GM21528 (cell line): ENCODE measurements at regions not wholly inside any gene's neighbourhood (a gene's known extent, or its start where the extent isn't known, plus 50 kb on each side); places are given as distances from the start of the nearest gene placed in this dataset.
"Not testable (repeated sequence)": the region's sequence is repeated elsewhere in the genome, so short reads cannot be mapped to it uniquely, and the experiment has no call there.

Experiments
- ATAC-seq: cut with Tn5 transposase; IDR thresholded peaks from one replicate; pipeline ENCODE4 v1.9.1; 2021; ENCODE audit warnings: mild to moderate bottlenecking, moderate library complexity; ENCODE audit not compliant: unreplicated experiment, low FRiP score

DNA sequence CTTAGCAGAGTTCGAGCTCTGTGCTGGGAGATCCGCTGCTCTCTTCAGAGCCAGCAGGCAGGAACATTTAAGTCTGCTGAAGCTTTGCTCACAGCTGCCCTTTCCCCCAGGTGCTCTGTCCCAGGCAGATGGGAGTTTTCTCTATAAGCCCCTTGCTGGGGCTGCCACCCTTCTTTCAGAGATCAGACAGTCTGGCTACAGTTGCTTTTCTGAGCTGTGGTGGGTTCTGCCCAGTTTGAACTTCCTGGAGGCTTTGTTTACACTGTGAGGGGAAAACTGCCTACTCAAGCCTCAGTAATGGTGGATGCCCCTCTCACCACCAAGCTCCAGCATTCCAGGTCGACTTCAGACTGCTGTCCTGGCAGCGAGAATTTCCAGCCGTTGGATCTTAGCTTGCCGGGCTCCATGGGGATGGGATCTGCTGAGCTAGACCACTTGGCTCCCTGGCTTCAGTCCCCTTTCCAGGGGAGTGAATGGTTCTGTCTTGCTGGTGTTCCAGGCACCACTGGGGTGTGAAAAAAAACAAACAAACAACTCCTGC lies 222.7 kb downstream of the UTRN start:
- not testable (repeated sequence) for ATAC-seq

DNA sequence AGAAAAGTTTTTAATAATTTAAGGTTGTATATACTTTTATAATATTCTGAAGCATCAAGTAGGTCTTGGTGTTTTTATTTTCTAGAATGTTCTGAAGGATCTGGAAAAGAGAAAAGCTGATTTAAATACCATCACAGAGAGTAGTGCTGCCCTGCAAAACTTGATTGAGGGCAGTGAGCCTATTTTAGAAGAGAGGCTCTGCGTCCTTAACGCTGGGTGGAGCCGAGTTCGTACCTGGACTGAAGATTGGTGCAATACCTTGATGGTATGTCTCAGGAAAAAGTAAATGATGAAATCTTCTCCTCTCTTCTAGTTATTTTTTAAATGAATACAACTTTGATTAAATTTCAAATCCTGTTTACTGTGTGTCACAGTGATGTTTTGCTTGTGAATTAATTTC lies 225.7 kb downstream of the UTRN start:
- no peak for ATAC-seq

DNA sequence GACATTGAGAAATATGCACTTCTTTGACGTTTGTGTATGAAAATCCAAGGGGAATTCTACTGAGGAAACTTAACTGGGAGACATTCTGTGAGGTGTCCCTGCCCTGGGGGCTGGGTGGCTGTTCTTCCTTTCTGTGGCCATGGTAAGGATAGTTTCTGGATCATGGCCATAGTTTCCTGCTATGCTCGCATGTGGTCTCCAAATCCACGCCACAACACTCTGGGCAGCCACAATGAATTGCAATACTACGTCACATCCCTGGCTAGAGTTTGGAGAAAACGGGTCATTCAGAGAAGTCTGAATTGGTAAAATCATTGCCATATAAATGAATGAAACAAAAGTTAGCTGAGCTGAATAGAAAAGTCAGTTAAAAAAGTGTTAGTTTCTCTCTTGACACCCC lies 230.6 kb downstream of the UTRN start:
- no peak for ATAC-seq

DNA sequence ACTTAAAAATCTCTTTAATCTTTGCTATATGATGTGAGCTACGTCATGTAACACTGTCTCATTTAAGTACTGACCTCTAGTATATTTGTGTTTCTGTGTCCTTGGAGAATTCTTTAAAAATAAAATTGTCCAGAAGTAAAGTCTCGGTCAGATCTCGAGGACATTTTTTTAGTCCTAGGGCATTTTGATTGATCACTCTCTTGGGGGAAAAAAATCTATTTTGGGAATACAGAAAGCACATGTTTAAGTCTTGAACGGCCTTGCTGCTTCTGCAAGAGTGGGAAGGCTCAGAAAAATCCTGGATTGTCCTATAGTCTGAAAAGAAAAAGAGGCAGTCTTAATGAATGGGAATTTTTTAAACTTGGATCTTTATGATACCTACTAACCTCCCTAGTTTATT lies 234.3 kb downstream of the UTRN start:
- no peak for ATAC-seq

DNA sequence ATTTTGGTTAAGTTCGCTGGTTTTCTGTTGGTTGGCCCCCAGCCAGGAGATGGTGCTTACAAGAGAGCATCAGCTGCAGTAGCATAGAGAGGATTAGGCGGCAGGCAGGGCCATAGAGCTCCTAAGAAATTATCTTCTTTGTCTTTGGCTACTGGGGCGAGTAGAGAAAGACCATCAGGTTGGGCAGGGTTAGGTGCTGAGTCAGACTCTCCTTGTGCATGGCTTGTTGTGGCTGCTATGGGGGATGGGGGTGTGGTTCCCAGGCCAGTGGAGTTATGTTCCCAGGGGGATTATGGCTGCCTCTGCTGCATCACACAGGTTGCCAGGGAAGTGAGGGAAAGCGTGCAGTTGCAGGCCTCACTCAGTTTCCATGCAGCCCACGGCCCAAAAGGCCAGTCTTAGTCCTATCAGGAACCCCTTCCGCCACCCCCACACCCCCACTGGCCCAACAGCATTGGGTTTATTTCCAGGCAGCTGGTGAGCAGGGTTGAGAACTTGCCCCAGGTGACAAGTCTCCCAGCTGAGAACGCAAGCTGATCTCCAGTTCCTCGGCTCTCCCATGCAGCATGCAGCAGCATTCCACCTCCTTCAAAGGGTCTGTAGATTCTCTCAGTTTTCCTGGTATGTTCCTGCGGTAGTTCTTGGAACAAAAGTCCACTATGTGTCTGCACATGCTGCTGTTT lies 243.7 kb downstream of the UTRN start:
- no peak for ATAC-seq

DNA sequence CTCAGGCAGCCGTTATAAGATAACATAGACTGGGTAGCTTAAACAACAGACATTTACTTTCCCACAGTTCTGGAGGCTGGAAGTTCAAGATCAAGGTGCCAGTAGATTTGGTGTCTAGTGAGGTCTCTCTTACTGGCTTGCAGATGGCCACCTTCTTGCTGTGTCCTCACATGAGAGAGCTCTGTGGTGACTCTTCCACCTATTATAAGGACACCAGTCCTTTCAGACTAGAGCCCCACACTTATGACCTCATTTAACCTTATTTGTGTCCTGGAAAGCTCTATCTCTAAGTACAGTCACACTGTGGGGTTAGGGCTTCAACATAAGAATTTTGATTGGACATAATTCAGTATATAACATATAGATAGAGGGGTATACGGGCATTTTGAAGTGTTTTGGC lies 245.0 kb downstream of the UTRN start:
- no peak for ATAC-seq

DNA sequence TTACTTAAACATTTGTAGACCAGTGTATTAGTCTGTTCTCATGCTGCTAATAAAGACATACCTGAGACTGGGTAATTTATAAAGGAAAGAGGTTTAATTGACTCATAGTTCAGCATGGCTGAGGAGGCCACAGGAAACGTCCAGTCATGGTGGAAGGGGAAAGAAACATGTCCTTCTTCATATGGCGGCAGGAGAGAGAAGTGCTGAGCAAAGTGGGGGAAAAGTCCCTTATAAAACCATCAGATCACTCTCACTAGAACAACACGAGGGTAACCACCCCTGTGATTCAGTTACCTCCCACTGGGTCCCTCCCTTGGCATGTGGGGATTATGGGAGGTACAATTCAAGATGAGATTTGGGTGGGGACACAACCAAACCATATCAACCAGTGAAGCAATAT lies 247.1 kb downstream of the UTRN start:
- not testable (repeated sequence) for ATAC-seq

DNA sequence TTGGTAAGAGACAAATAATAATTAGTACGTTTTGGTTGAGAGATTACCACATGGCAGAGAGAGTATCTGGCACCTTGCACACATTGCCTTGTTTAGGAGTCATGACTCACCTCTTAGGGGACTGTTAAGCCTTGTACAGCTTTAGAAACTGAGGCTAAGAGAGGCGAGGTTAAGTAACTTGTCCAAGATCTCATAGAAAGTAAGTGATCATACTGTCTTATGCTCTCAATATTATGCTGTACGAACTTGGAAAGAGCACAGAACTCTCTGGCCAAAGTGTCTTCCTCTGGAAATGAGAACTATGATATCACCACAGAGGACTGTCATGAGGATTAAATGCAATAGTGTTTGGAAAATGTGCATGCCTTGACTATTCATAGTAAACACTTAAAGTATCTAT lies 249.0 kb downstream of the UTRN start:
- no peak for ATAC-seq

DNA sequence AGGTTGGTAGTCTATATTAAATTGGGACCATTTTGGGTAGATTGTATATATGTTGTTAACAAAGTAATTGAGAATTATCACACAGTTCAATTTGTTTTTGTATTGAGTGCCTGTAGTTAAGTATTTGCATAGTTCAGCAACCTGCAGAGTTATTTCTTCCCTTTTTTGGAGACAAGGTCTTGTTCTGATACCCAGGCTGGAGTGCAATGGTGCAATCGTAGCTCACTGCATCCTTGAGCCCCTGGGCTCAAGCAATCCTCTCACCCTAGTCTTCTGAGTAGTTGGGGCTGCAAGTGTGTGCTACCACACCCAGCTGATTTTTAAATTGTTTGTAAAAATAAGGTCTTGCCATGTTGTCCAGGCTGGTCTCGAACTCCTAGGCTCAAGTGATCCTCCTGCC lies 250.5 kb downstream of the UTRN start:
- no peak for ATAC-seq

DNA sequence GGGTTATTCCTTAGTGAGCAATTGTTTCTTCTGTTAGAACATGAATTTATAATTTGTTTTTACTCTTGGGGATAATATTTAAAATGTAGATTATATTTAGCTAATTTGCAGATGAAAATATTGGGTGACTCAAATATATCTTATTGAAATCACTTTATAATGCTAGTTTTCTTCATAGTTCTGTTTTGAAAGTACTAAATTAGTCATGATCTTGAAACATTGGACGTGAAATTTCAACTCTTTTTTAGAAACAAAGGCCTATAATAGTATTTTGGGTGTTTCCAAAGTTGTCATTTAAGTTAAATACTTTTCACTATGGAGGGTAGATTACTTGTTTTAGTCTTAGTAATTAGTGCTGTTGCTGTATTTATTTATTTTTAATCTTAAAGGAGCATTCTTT lies 250.9 kb downstream of the UTRN start:
- no peak for ATAC-seq

DNA sequence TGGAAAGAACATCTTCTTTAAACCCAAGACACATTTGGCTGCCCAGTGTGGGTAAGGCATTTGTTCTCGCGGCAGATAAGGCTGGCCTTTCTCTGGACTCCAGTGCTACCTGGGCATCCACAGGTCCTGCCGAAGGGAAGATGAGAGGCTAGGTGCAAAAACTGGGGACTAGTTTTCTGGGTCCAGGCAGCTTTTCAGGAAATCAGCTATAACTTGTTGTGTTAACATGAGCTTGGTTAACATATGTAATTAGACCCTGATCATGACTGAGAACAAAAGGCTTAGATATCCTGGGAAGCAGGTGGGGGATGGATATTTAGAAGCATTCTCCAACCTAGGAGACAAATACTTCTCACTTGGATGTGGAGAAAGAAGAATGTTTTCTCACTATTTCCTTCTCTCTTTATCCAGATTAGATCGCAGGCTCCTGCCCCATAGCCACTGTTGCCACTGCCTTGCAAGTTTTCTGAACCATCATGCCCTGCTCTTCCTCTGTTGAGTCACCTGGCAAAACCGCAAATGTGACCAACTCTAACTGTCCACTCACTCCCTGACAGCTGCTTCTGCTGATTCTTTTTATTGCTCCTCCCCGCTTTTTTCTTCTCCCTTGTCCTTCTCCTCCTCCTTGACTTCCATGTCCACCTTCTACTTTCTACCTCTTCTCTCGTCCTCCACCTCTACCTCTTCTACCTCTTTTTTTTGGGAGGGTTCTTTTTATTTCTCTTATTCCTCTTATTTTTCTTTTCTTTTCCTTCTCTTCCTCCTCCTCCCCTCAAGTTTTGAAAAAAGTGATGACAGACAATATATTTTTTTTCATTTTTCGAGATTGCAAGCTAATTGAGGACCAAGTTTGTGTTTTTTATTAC lies 258.1 kb downstream of the UTRN start:
- no peak for ATAC-seq

DNA sequence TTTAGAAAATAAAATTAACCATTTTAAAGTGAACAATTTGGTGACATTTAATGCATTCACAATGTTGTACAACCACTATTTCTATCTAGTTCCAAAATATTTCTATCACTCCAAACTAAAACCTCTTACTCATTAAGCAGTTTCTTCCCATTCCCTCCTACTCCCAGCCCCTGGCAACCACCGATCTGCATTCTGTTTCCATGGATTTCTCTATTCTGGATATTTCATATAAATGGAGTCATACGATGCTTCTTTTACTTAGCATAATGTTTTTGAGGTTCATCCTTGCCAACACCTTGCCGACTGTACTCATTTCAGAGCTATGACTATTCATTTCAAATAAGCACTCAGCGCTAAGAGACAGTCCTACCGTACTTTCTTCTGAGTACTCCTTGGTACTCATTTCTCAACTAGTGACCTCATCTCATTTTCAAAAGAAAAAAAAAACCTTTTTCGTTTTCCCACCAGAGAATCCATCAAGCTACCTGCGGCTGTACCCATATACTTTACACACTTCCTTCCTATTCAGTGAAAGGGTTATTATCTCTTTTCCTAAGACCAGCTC lies 259.2 kb downstream of the UTRN start:
- ATAC-seq, result no peak

DNA sequence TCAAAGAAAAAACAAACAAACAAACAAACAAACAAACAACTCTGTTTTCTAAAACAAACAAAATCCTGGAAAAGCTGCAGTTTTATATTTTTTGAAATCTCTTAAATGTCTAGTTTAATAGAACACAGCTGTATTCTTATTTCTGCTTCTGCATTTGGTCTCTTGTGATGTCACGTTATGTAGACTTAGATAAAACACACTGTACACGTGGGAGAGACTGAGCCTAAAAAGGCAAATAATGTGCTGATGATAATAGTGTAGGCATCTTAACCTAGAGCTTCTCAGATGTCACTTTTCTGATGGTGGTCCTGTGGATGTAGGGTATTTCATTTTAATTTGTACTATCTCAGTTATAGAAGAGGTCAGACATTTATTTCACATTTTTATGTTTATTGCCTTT lies 261.7 kb downstream of the UTRN start:
- no peak for ATAC-seq

DNA sequence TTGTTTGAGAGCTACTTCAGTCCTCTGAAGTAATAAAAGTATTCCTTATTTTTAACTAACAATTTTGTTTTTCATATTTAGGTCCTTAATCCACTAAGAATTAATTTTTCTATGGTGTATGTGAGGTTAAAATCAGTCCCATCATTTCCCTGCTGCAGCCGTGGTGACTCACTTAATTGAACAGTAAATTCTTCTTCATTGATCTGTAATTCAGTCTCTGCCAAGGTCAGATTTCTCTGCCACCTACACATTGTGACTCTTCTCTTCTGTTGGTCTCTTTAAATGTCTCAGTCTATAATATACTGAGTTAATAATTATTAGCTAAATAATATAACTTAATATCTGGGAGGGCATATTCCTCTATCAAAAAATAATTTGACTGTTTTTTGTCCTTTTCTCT lies 262.3 kb downstream of the UTRN start:
- ATAC-seq, result no peak

DNA sequence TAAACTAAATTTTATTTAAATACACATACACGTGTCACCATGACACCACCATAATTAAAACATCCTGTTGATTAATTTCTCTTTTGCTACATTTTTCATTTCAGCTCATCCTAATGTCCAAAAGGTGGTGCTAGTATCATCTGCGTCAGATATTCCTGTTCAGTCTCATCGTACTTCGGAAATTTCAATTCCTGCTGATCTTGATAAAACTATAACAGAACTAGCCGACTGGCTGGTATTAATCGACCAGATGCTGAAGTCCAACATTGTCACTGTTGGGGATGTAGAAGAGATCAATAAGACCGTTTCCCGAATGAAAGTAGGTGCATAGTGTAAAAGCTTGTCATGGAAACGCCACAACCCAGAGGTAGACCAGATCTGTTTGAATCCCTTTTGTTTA lies 263.4 kb downstream of the UTRN start:
- no peak for ATAC-seq

DNA sequence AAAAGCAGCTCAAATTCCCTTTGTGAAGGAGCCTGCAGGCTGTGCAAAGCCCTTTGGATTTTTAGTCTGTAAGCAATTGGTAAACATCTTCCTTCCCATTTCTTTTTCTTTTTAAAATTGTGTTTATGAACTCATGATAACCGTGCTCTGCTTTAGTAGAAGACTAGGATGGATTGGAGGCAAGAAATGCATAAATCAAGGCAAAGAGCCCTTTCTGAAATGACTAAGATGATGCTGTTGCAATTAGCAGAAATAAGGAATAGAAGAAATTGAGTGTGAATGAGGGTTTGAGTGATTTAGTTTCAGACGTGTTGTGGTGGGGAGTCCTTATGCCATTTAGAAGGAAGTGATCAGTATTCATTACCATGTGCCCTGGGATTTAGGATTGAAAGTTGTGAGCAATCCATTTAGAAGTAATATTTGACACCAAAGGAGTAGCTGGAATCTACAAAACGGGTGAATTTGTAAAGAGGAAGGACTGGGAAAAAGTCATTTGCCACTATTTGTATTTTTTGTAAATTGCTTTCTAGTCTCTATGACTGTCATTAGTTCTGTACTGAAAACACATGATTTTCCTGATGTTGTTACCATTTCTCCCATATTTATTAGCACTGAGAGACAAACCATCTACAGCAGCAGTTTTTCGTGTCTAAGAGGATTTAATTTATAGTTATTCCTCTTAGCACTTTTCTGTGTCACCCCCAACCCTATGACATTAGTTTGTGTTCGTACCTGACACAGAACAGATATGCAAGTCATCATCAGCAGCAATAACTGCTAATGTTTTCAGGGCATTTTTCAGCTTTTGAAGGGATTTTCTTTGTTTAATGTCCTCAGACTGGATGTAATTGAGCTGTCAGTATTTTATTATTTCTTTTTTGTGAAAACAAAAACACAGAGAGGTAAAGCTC lies 265.0 kb downstream of the UTRN start:
- ATAC-seq, result no peak

DNA sequence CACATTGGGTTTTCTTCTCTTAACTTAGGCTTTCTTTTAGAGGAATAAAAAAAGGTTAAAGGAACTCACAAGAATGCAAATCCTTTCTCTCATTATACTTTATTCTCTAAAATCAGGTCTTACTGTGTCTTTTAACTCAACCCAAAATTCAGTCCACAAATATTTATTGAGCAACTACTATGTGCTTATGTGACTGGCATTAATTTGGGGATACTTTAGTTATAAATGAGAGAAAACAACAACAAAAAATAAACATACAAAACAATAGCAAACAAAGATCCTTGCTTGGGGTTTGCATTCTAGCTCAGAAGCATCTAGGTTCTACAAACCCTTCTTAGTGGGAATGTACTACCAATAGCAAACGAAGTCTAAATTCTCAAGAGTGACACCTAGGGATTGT lies 266.2 kb downstream of the UTRN start:
- no peak for ATAC-seq

DNA sequence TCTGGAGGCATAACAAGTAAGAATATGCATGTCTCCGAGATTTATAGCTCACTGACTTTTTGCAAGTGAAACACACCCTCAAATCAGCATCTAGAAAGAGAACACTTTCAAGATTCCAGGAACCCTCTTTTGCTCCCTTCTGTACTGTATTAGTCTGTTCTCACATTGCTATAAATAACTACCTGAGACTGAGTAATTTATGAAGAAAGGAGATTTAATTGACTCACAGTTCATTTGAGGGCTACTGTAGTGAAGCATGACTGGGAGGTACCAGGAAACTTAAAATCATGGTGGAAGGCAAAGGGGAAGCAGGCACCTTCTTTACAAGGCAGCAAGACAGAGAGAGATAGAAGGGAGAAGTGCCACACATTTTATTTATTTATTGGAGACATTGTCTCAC lies 269.9 kb downstream of the UTRN start:
- ATAC-seq, result no peak

DNA sequence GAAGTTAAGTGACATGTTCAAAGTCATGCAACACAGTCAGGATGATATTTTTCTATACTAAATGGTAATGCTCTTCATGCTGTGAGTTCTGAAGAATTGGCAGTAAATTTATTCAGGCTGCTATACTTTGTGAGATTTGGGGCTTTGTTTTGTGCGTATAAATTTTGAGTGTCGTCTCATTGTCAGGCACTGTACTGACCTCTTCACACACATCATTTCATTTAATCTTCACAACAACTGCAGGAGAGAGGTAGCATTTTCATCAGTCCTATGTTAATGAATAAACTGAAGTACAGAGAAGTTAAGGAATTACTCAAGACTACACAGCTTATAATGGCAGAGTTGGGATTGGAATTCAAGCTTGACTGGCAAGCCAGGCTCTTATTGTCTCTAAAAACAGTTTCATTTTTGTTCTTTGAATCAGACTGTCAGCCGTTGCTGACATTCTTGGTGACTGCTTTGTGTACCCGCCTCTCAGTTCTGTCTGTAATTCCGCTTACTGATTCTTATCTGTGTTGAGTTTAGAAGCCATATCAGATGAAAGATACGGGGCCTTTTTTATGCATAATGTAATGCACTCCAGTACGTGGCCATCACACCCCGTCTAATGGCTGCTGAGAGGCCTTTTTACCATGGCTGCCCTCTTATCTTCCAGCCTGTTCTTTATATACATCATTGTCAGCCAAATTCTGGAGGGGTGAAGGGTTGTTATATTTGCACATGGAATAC lies 274.9 kb downstream of the UTRN start:
- ATAC-seq, result no peak
